Activated CD8-positive, alpha-beta memory T cell treated with anti-CD3 and anti-CD28 coated beads for 48 hours (primary cell): ENCODE measurements at regions not wholly inside any gene's neighbourhood (a gene's known extent, or its start where the extent isn't known, plus 50 kb on each side); places are given as distances from the start of the nearest gene placed in this dataset.

ENCODE experiments used
- DNase-seq, 3 experiments: peaks; one replicate each; pipeline ENCODE4 v3.0.0-alpha.2; 2020; ENCODE audit warnings: low read depth in 2 of 3, low spot score in 2 of 3

DNA sequence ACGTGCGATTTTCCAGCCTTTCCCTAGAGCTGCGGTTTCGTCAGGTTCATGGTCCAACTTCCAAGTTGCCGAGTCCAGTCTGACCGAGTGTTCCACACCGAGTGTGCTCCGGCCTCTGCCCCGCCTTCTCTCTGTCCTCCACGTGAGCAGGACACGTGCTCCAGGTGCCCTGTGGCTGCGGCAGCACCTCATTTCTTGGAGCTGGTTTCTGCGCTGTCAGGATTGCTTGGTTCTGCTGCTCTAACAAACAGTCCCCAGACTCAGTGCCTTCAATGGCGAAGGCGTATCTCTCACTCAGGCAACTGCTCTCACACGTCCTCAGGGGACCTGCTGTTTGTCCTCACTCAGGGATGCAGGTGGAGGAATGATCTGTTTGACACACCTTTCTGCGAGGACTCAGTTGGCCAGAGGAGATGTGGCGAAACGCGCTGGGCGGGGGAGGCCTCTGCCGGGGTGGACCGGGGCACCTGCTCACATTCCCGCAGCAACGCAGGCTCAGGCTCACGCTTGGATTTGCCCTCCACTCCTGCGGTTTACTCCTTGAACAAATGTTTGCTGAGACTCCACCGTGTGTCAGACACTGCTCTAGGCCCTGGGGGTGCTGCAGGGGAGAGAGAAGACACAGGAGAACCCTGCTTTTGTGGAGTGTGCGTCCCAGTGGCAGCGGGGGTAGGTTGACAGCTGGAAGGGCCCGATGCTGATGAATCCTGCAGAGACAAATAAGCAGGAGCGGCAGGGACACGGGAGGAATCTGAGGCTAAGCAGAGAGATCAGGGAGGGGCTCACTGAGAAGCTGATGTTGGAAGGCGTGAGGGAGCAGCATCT, 63.4 kb upstream of the FBRSL1 start:
- DNase-seq: no peak

DNA sequence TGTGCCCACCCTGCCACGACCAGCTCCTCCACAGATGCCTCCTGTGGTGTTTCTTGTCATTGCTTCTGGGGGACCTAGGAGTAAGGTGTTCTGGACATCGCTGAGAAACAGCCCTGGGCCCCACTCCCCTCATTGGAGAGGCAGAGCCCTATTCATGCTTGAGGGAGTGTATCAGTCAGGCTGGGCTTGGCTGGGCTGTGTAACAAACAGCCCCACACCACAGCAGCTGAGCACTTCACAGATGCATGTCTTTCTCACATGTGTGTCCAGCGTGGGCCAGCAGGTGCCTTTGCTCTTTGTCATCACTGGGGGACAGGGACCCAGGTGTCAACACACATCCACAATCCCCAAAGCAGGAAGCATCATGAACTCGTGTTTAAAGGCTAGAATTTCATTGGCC, 65.1 kb upstream of the FBRSL1 start:
- DNase-seq: no peak

GRCh38 chr12:132423820-132424645, 65.9 kb upstream of the FBRSL1 start:
- DNase-seq: no peak

DNA sequence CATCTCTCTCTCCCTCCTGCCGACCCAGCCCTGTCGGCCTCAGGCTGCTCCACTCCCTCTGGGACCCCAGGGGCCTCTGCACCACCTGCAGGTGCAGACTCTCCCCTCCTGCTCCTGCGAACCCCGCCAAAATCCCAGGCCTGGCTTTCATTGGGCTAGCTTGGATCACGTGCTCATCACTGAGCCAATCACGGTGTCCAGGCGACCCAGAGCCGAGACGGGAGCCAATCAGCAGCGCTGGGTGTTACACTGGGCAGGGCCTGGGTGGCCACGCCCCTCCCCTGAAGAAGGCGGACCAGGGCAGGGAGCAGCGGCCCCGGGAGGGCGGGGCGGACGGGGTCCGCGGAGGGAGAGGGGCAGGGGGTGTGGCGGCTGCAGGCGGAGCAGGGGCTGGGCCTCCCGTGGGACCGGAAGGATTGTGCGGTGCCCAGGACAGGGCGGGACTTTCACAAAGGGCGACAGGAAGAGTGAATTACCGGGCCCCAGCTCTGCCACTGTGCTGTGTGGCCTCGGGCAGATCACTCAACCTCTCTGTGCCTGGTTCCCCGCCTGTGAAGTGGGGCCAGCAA, 66.6 kb upstream of the FBRSL1 start:
- no peak for DNase-seq

DNA sequence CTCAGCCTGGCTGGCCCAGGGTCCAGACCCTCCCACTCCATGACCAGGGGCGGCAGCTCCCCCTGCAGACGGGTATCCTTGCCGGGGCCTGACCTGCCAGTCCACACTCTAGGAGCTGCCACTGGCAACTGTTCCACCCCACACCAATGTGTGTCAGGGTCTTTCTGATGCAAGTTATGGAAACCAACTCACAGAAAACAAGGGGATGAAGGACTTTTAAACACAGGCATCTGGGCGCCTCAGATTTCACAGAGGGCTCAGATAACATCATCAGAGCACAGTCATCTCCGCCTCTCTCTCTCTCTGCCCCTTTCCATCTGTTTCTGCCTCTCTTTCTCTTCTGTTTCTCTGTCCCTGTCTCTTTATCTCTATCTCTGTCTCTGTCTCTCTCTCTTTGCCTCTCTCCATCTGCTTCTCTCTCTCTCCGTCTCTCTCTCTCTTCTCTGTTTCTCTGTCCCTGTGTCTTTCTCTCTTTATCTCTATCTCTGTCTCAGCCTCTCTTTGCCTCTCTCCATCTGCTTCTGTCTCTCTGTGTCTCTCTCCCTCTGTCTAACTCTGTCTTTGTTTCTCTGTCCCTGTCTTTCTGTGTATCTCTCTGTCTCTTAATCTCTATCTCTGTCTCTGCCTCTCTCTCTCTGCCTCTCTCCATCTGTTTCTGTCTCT, 67.4 kb upstream of the FBRSL1 start:
- DNase-seq: no peak

- DNase-seq: no peak
Measured at GRCh38 chr12:132422040-132422380, 67.9 kb upstream of the FBRSL1 start.

DNA sequence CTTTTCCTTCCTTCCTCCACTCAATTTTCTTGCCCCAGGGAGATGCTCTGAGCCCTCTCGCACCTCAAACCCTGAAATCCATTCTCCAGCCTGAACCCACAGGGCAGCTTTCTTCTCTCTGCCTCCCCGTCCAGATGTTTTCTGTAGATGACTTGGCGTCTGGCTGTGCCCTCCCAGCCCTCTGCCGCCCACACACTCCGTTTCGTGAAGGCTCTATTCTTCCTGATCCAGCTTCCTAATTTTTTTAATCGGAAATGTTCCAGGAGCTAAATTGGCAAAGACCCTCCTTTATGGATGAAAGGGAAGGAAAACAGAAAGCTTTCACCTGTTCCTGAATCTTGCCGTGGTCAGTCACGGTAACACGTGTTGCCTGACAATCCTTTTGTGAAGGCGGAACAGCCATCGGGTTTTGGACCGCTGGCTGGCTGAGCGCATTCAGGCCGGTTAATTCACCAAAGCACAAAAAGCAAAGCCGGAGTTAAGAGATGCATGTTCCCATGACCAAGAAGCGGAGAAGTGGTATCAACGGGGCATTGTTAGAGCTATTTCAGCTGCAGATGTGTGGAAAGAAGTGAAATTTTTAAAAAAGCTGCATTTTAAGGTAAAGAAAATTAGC, 70.2 kb upstream of the FBRSL1 start:
- no peak for DNase-seq

- no peak for DNase-seq
Measured at GRCh38 chr12:132418393-132418925, 71.5 kb upstream of the FBRSL1 start.

DNA sequence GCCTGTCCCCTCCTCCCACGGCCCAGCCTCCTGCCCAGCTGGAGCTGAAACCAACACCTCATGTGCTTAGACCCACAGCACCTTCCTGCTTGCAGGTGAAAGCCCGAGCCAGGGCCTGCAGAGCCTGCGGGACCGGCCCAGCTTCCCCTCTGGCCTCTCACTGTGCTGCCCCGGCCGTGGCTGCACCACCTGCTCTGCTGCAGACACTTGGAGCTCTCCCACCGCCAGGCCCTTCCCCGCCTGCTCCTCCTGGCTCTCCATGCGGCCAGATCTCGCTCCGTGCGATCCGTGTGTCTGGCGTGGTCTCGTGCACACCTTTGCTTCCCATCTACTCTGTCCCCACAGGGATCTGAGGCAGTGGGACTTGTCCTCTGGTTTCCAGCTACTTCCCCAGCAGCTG, 72.2 kb upstream of the FBRSL1 start:
- DNase-seq: no peak

DNA sequence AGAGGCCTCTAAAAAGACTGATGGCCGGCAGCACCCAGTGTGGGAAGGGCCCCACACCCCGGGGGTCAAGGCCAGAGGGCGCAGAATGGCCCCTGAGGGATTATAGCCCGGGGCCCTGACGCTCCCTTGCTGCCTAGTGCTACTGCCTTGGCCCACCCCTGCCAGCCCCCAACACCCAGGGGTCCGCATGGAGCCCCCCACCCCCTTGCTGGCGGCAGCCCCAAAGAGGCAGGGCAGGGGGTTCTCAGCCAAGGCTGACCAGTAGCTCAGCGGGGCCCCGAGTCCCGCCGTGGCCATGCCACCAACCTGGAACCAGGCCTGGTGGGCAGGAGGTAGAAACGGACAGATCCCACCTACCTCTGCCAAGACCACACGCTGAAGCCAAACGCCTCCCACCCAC, 73.1 kb upstream of the FBRSL1 start:
- DNase-seq: no peak

DNA sequence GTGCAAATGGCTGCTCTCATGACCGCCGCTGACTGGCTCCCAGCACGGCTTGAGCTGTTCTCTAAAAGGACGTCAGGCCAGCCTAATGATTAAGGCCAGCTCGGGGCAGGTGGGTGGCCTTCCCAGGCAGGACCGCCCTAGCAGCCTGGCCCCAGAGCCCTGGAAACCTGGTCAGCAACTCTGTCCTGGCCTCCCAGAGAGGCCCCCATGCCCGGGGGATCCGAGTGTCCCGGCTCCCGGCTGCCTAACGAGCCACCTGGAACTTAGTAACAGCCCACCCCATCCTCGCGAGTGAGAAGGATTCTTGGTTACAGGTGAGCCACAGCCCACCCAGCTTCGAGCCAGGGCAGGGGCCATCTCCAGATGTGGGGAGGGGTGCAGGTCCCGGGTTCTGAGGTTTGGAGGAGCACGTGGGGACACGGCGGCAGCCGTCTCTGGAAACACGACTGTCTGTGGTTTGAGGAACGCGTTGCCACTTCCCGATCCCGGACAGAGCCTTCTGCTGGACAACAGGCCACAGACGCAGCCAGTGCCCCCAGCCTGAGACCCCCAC, 73.8 kb upstream of the FBRSL1 start:
- DNase-seq: no peak

DNA sequence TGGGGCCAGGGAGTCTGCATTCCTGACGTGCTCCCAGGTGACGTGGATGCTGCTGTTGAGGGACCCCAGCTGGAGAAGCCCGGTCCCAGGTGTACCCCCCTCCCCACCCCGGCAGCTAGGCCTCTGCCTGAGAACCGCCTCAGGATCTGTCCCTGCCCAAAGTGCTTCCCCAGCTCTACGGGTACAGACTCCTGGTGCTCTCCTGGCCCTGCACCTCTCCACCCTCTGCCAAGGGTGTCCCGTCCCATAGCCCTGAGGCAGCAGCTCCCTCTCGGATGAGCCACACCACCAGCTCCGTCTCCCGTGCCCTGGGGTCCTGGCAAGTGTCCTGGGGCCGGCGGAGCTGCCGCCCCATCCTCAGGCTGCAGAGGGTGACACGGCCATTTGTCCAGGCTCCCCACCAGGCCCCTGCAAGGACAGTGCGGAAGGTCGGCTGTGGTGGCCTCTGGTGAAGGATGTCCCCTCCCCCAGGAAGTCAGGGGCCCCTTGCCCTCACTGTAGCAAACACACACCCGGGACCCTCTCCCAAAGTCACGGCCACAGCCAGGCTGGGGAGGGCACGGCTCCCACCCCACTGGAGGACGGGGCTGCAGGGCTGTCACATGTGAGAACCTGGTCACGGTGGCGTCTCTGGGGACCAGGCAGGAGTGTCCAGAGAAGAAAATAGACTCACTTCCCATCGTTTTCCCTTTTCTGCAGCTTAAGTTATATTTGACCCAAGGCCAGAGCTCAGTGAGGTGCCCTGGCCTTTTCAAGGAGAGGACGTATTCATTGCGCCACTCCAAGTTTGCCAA, 74.4 kb upstream of the FBRSL1 start:
- DNase-seq: no peak

DNA sequence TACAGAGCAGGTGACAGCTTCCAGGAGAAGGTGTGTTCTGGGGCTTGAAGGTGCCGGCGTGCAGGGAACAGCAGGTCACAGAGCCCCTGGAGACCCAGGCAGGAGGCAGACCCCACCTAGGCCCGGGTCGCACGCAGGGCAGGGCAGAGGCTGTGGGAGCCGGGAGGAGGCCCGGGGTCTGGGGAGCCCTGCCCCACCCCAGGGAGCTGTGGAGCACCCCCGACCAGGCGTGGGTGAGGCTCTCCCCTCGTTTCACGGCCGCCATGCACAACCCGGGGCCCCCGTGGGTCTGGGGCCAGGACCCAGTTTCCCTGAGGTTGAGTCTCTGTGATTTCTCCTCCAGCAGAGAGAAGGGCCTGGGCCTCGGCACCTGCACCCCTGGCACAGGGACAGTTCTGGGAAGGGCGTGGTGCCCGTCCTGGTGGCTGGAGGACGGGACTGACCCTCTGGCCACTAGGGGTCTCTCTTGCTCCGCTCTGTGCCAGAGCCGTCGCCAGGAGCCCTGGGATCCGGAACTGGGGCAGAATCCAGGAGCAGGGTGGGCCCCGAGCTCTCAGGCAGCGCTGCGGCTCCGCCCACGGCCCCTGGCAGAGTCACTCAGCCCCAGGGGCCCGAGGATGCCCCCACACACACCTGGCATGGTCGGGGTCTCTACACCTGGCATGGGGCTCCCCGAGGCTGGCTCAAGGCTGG, 75.2 kb upstream of the FBRSL1 start:
- DNase-seq: peak; percentile 43 to 63 (median 56)

DNA sequence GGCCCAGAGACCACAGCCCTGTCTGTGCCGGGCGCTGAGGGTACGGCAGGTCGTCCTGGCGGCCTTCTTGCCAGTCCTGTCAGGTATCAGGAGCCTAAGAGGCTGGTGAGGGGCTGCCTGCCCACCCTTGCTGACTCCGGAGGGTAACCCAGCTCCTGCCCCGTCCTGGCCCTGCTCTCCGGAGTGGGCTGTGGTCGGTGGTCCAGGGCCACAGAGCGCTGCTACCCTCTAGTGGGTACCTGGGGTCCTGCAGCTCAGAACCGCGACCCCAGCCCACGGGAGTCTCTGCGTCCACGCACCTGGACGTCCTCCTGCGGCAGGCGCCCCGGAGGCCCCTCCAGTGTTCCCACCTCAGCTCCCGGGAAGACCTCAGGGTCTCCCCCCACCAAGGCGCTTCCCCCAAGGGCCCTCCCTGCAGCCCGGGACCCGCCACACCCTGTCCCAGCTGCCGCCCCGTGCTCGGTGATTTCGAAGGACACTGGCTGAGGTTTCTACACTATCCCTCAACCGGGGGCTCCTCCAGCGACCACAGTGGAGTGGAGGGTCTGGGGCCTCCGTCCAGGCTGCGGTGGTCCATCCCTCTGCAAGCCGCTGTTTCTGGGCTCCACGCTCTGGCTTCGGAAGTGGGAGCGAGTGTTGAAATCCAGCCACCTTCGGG, 75.9 kb upstream of the FBRSL1 start:
- no peak for DNase-seq

- no peak for DNase-seq
Measured at GRCh38 chr12:132411457-132411856, 78.5 kb upstream of the FBRSL1 start.

- no peak for DNase-seq
Measured at GRCh38 chr12:132410849-132411248, 79.1 kb upstream of the FBRSL1 start.

DNA sequence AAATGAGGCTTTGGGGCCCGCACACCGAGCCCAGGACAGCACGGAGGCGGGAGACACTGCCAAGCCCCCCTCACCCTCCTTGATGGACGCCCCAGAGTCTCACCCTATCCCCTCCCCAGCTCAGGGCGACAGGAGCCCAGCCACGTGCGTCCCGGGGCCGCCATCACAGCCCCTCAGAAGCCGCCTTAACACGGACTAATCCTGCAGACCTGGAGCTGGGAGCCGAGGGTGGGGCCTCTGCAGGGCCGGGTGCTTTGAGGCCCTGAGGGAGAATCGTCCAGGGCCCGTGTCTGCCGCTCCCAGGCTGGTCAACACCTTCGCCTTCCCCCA, 79.7 kb upstream of the FBRSL1 start:
- no peak for DNase-seq

DNA sequence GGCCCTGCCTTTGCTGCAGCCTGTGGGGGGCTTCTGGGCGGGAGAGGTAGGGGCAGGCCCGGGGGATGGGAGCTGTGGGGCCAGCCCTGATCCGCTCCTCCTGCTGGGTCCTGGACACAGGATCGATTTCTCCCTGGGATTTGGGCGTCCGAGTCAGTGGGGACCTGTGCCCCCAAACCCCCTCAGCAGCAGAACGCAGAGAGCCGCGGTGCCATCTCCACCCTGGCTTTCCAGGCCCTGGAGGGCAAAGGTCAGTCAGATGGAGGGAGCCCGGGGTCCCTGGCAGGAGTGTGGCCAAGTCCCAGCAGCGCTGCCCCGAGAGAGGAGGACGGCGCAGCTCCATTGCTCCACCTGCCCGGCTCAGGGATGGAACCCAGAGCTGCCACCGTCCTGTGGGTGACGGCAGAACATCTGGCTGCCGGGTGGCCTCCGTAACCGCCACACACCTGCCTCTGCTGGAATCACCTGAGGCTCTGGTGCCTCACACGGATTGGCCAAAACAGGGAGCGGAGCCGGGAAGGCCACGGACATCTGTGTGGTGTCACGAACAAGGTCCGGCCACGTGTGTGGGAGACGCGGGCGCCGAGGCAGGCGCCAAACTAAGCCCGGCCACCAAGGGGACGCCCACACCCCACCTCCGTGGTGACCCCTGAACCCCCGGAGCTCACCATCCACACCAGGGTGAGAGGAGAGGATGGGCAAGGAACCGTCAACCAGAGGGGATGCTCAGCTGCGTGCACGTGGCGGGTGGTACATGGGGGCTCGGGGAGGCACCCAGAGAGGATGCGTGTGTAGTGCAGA, 80.3 kb upstream of the FBRSL1 start:
- no peak for DNase-seq
